Glomerular visceral epithelial cell (primary cell): ENCODE measurements at regions not wholly inside any gene's neighbourhood (a gene's known extent, or its start where the extent isn't known, plus 50 kb on each side); places are given as distances from the start of the nearest gene placed in this dataset.
"Not testable (repeated sequence)": the region's sequence is repeated elsewhere in the genome, so short reads cannot be mapped to it uniquely, and the experiment has no call there.

ENCODE experiments used
- DNase-seq: peaks from one replicate; pipeline ENCODE4 v3.0.0-alpha.2; 2016; ENCODE audit errors: extremely low spot score

DNA sequence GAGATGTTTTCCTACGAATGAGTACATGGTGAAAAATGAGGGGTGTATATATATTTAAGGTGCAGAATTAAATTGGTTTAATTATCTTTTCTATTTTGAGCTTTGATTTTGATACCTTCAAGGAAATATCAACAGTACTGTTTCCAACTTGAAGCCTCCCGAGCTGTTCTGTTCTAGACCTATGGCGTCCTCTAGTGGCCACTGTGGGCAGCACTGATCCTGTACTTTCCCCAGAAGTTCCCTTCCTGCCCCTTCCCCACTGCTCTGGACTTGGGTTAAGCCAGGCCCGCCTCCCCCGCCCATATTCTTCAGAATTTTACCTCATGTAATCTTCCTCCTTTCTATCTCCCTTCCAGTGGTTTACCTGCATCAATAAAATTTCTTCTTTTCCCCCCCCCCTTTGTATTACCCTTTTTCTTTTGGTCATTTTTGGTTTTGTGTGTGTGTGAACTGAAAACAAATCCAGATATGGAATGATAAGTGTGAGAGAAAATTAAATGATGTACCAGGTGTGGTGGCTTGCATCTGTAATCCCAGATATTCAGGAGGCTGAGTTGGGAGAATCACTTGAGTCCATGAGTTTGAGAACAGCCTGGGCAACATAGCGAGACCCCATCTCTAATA lies 1643.5 kb downstream of the TP53TG3F start:
- no peak for DNase-seq

GRCh38 chr16:35111772-35112171 lies 1652.4 kb downstream of the TP53TG3F start:
- not testable (repeated sequence) for DNase-seq

DNA sequence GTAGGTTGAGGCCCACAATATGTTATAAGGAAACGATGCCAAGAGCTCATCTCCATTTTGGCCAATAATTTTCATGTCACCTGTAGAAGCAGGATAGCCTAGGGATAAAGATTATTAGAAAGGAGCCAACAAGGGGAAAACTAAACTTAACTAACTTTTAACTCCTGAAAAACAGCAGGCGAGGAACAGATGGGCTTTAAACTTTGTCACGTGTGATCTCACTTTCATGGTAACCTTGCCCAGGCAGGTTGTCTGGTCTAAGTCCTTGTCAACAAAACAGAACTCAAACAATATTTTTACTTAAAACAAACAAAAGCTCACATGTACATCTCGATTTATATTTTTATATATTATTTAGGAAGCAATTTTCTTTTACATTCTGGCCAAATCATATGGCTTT lies 1672.0 kb downstream of the TP53TG3F start:
- DNase-seq = no peak

DNA sequence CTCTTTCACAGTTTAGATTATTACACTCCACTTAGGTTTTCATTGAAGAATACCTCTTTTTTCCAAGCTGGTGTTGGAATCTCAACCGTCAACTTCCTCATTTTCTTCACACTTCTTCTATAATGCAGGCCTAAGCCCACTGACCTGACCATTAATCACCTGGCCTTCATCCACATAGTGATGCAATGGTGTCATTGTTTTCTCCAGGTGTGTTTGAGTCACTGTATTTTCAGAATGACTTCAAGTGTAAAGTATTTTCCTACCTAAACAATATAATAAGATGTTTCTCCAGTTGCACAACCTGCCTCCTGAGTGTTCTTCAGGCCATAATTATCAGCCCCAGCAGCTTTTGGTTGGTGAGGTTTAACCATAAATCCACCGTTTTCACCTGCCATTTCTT lies 1675.1 kb downstream of the TP53TG3F start:
- DNase-seq = no peak

DNA sequence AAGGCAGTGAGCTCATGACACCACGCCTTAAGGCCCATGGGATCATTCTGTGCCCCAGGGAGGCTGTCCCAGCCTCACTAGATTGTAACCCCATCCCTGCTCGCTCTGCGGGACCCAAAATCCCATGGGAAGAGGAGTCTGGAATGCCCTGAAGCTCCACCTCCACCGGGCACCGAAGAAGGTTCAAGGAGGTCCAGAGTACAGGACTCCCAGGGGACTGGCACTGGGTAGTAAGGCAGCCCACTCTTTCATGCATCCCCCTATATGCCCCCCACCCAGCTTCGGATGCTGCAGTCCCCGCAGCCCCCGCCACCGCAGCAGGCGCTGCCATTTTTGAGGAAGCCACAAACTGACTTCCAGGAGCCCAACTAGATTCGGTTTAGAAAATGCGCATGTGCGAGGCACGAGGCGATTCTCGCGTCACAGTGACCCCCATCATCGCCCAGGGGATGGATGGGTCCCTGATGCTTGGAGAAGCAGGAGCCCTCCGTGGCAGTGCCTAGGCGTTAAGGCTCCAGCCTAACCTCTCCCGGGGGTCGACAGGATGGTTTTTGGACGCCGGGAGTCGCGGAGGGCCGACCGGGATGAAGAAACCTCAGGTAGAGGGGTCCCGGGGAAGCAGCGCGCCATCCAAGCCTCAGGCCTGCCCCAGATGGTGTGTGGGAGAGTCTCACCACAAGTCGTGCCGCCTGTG lies 1681.0 kb downstream of the TP53TG3F start:
- DNase-seq = no peak

- no peak for DNase-seq
Observed at GRCh38 chr16:35141303-35141702, 1681.9 kb downstream of the TP53TG3F start.

DNA sequence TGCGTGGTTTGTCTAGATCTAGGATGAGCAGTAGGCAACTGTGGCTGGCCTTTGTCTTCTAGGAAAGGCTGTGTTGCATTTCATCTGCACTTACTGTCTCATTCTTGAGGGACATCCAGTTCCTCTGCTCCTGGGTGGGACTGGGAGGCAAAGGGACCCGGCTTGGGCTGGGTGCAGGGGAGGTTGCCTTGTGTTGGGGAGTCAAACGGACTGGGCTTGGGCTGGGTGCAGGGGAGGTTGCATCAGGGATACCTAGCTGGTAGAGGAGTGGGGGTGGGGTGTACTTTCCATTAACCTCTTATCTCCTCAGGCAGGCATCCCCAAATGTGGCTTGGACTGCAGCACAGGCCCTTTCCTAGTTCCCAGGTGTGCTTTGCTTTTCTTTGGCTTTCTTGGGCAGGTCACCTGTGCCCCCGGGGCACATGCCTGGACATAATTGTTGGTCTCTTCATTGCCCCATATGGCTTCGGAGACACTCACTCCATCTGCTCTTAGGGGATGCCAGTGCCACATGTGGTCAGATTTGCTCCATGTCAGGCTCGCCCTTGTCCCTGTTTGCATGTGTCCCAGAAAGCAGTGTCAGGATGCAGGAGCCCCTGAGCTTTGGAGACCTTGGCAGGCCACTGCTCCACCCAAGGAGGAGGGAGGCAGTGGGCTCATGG lies 1682.9 kb downstream of the TP53TG3F start:
- no peak for DNase-seq

GRCh38 chr16:35142809-35143192 lies 1683.4 kb downstream of the TP53TG3F start:
- no peak for DNase-seq

- no peak for DNase-seq
Observed at GRCh38 chr16:35144212-35144932, 1685.0 kb downstream of the TP53TG3F start.

DNA sequence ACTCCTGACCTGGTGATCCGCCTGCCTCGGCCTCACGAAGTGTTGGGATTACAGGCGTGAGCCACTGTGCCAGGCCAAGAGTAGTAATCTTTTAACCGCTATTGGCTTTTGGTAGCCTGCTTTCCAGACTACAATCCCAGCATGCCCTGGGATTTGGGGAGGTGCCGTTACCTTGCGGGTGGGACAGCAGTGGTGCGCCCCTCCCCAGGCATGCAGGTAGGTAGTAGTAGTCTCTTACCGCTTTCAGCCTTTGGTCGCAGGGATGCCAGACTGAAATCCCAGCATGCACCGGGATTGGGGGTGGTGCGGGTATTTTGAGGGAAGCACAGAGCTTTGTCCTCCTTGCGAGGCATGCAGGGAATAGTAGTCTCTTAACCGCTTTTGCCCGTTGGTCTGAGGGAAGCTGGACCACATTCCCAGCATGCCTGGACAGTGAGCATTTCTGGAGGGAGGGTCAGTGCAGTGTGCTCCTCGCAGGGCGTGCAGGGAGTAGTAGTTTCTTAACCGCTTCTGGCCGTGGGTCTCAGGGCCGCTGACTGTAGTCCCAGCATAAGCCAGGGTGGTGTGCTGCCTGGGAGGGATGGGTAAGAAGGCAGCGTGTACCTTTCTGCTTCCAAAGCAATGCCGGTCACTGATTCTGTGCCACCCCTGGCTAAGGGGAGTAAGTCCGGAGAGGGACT lies 1686.8 kb downstream of the TP53TG3F start:
- no peak for DNase-seq

DNA sequence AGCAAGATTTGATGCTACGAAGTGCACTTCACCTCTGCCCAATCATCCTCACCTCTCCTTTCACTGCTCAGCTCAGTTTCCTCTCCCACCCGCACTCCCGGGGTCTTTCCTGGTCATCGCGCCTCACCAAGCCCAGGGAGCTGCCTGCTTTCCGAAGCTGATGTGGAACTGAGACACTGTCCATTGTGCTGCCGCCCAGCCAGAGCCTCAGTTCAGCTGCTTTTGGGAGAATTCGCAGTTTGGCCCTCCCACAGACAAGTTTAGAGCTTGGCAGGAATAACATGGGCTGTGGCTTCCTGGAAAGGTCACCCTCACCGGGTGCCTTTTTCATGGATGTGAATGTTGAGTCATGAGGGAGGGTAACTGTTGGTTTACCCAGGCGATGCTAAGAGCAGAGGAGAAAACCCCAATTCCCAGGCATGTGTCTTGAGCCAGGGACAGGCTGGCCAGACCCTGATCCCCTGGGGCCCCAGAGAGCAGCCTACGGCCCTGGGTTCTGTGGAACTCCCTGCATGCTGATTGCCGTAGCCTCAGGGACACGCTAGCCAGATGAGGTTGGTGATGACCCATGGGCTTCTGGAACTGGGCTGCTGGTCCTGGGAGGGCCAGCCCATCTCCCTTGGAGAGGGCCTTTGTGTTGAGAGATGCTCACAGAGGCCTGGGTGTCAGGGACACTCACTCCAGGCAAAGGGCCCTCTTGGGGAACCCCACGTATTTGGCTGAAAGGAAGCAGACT lies 1687.5 kb downstream of the TP53TG3F start:
- no peak for DNase-seq

DNA sequence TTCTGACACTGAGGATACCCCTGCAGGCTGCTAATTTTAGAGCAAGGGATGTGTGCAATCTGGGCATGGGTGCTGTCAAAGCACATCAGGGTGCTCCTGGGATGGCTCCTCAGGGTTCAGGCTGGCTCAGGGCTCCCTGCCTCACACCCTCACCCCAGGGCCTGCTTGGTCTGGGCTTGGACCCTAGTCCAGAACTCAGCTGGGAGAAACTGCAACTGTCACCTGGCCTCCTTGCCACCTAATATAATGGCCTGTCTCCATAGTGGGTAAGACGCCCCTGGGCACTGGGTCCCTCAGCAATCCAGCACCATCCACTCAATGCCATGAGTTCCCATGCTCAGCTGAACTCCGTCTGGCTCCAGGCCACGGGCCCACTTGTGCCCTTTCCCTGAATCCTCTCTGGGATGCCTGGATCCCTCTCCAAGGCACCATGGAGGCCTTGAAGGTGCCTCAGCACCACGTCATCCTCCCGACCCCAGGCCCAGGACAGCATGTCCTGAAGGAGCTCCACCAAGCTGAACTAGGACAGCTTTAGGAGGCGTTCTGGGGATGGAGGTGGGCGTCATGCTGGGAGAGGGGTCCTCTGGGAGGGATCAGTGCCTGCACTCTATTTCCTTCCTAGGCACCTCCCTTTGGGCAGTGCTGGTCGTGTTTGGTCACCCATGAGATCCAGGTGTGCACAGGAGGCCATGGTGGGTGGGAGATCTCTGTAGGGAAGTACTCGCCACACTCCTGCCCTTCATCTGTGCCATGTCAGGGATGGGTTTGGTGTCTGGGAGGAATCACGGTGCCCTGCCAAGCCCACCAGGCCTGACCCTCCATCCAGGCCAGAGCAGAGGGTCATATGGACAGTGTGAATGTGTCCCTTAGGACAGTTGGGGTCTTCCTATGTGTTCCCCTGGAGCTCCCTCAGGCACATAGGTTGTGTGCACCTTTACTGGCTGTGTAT lies 1688.4 kb downstream of the TP53TG3F start:
- no peak for DNase-seq

GRCh38 chr16:35148748-35149147 lies 1689.3 kb downstream of the TP53TG3F start:
- DNase-seq = no peak

DNA sequence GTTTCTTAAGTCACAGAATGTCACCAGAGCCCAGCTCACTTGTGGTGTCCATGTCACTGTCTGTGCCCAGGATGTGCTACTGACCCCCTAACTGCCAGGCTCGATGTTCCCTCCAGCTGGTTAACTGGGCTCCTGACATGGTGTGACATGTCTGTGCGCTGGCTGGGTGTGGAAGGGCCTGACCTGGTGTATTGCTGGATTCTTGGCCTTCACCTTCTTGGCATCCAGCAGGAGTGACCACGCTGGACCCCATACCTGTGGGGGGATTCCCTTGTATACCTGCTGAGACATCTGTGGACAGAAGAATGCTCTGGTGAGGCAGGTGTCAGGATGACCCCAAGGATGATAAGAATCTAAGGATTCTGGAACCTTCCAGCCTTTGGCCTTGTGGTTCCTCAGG lies 1690.1 kb downstream of the TP53TG3F start:
- no peak for DNase-seq

DNA sequence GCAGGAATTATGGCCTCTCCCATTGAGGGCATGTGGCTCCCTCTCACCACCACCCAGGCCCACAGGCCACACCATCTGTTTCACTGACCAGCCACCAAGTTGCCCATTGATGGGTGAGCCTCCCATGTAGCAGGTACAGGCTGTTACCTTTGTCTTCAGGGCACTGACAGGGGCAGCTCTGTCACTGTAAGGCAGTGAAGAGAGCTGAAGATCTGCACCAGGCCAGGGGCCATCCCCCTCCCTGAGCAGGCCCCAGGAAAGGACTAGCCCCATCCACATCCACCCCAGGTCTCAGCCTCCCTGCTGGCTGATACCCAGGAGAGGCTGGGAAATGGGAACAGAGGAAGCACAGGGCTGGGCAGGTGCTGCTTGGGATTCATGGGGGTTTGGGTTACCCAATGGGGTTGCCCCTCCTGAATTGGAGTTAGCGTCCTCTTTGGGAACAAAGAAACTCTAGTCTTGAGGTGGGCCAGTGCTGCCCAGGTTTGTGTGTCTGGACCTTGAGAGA lies 1691.4 kb downstream of the TP53TG3F start:
- DNase-seq = no peak

GRCh38 chr16:35152067-35152627 lies 1692.7 kb downstream of the TP53TG3F start:
- no peak for DNase-seq

- no peak for DNase-seq
Observed at GRCh38 chr16:35154627-35155026, 1695.2 kb downstream of the TP53TG3F start.

GRCh38 chr16:35157549-35157948 lies 1698.1 kb downstream of the TP53TG3F start:
- DNase-seq = not testable (repeated sequence)

- DNase-seq = not testable (repeated sequence)
Observed at GRCh38 chr16:35169324-35169723, 1709.9 kb downstream of the TP53TG3F start.
